Smooth muscle cell (in vitro differentiated cells): ENCODE measurements at regions not wholly inside any gene's neighbourhood (a gene's known extent, or its start where the extent isn't known, plus 50 kb on each side); places are given as distances from the start of the nearest gene placed in this dataset.

ENCODE experiments used
- DNase-seq: peaks from one replicate; lab custom pipeline; 2025; ENCODE audit not compliant: unreplicated experiment; lab: John Stamatoyannopoulos, UW
- H2AFZ ChIP-seq: fragments of 200-600 bp; sonication (generic); 2 replicates; pipeline ENCODE4 v1.6.0; 2016; ENCODE audit warnings: antibody characterized with exemption, low read depth, mild to moderate bottlenecking
- H3F3A ChIP-seq: fragments of 200-600 bp; sonication (generic); 2 replicates; pipeline ENCODE4 v1.6.0; 2017; ENCODE audit warnings: antibody characterized with exemption, low read depth
- H3K27ac ChIP-seq: fragments of 200-600 bp; sonication (generic); 2 replicates; pipeline ENCODE4 v1.5.1; 2016; ENCODE audit warnings: low read depth, mild to moderate bottlenecking
- H3K27me3 ChIP-seq: fragments of 200-600 bp; sonication (generic); 2 replicates; pipeline ENCODE4 v1.6.1; 2016; ENCODE audit warnings: low read depth, mild to moderate bottlenecking
- H3K36me3 ChIP-seq: fragments of 200-600 bp; sonication (generic); 2 replicates; pipeline ENCODE4 v1.5.1; 2016; ENCODE audit warnings: low read depth
- H3K4me1 ChIP-seq: fragments of 200-600 bp; sonication (generic); 2 replicates; pipeline ENCODE4 v1.5.1; 2016; ENCODE audit warnings: low read depth
- H3K4me2 ChIP-seq: fragments of 200-600 bp; sonication (generic); 2 replicates; pipeline ENCODE4 v1.6.0; 2016; ENCODE audit warnings: mild to moderate bottlenecking
- H3K4me3 ChIP-seq: fragments of 200-600 bp; sonication (generic); 2 replicates; pipeline ENCODE4 v1.5.1; 2016; ENCODE audit warnings: mild to moderate bottlenecking
- H3K79me2 ChIP-seq: fragments of 200-600 bp; sonication (generic); 2 replicates; pipeline ENCODE4 v1.6.0; 2016; ENCODE audit warnings: low read depth, mild to moderate bottlenecking
- H3K9ac ChIP-seq: fragments of 200-600 bp; sonication (generic); 2 replicates; pipeline ENCODE4 v1.6.0; 2016; ENCODE audit warnings: low read depth
- H3K9me3 ChIP-seq: fragments of 200-600 bp; sonication (generic); replicated peaks from 2 replicates; pipeline ENCODE4 v1.5.1; 2016; ENCODE audit warnings: low read depth
- H4K20me1 ChIP-seq: fragments of 200-600 bp; sonication (generic); 2 replicates; pipeline ENCODE4 v1.6.0; 2016; ENCODE audit warnings: low read depth
- CTCF ChIP-seq: fragments of 200-600 bp; sonication (generic); IDR thresholded peaks from 2 replicates; pipeline ENCODE4 v1.5.1; 2017; ENCODE audit warnings: borderline replicate concordance, mild to moderate bottlenecking, antibody characterized with exemption; ENCODE audit not compliant: insufficient read depth, poor library complexity, severe bottlenecking
- WGBS: methylation state at CpG from one replicate; pipeline ENCODE4 v1.1.7; 2016; ENCODE audit warnings: low lambda C conversion rate; 5-methylcytosine and 5-hydroxymethylcytosine counted together

DNA sequence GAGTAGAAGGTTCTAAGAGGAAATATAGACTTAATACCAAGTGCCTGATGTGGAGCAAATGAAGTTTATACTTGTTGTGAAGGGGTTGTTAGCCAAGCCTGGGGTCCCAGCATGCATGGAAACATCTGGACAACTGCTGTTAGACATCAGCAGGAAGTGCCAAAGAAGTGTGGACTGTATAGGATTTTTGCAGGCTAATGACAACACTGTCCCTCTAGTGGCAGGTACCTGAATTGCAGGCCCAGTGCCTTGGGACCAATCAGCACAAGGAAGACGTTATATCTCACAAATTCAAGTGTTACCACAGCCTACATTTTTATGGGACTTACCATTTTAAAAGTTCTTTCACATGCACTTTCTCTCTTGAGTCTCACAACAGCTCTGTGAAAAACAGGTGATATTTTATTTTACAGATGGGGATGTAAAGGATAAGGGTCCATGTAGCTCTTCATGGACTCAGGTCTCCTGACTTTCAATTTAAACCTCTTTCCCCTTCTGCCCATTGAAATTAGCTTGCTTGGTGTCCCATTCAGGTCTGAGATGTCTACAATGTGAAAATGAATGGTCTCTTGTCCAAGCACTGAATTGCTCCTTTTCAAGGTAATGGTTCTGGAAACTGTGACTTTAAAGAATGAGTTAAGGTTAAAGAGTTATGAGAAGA is 89.0 kb upstream of the MAP1B start:
- no peaks in the 10 kb centered on the region for H4K20me1 ChIP-seq
- no peaks in the 10 kb centered on the region for H3F3A ChIP-seq
- no peak for DNase-seq
- peaks cover 12% of the 10 kb centered on the region for H3K4me1 ChIP-seq
- H3K79me2 ChIP-seq = no peaks in the 10 kb centered on the region
- no peak overlapping the region for H3K4me3 ChIP-seq
- H3K9ac ChIP-seq = no peak overlapping the region
- H3K36me3 ChIP-seq = no peaks in the 10 kb centered on the region
- H3K27me3 ChIP-seq = no peaks in the 10 kb centered on the region
- no peaks in the 10 kb centered on the region for H3K9me3 ChIP-seq
- no peak overlapping the region for H3K4me2 ChIP-seq
- 41% methylated on average over 1 of the region's 1 CpG for WGBS
- TF ChIP-seq CTCF = peak; percentile 87
- H2AFZ ChIP-seq = no peak overlapping the region
- no peak overlapping the region for H3K27ac ChIP-seq

DNA sequence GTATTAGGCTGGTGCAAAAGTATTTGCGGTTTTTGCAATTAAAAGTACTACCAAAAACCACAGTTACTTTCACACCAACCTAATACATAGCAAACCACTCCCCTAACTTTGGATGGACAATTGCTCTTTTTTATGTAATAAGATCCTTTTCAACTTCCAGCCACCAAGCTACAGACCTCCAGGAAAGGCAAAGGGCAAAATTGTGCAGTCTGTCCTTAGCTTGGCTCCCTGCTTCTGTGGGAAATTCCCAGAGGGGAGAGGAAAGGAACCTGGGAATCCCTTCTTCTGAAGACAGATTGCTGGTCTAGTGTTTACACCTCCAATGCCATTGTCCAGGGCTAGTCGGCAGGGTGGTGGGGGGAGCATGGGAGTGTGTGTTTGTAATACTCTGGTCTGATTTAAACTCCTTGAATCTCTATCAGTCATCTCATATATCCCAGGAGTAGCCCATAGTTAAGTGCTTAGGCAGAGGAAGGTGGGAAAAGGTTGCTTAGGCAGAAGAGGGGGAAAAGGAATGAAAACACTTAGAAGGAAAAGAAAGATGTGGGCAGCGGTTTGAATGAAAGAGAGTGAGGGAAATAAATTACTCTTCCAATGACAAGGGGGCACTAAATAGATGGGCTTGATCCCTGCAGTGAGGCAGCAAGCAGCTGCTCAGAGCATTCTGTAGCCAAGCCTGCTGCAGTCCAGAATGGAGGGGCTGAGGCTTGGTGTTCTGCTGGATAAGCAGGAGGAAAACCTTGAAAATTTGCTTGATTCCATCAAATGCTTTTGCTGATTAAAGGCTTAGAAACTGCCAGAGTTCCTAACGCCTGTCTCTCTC is 86.9 kb upstream of the MAP1B start:
- Histone ChIP-seq H4K20me1 (no peaks in the 10 kb centered on the region), H2AFZ (no peak overlapping the region), H3K79me2 (no peaks in the 10 kb centered on the region), H3K9me3 (no peaks in the 10 kb centered on the region), H3K9ac (no peak overlapping the region), H3K4me1 (no peaks in the 10 kb centered on the region), H3K27me3 (no peaks in the 10 kb centered on the region), H3K4me2 (no peak overlapping the region), H3K4me3 (no peak overlapping the region), H3F3A (no peaks in the 10 kb centered on the region), H3K36me3 (no peaks in the 10 kb centered on the region), H3K27ac (no peak overlapping the region)
- TF ChIP-seq CTCF = no peak
- DNase-seq = no peak
- WGBS = 73% methylated on average over 4 of the region's 4 CpGs

DNA sequence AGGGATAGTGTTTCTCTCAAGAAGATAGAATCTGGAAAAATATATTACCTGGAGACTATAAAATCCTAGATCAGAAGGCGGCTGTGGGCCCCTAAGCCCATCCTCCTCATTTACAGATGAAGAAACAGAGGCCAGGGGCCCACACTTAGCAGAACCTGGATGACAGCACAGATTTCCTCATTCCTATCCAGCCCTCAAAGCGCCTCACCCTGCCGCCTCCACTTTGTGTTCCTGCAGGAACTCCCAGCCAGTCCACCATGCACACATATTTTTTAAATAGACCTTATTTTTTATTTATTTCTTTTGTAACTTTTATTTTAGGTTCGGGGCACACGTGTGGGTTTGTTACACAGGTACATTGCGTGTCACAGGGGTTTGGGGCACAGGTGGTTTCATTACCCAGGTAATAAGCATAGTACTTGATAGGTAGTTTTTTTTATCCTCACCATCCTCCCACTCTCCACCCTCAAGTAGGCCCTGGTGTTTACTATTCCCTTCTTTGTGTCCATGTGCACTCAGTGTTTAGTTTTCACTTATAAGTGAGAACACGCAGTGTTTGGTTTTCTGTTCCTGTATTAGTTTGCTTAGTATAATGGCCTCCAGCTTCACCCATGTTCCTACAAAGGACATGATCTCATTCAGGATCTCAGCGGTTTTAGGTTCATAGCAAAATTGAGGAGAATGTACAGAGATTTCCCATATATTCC is 85.5 kb upstream of the MAP1B start:
- Histone ChIP-seq H3K4me2 (no peak overlapping the region), H3K27ac (no peak overlapping the region), H3K4me1 (no peaks in the 10 kb centered on the region), H2AFZ (no peak overlapping the region), H4K20me1 (no peaks in the 10 kb centered on the region), H3F3A (no peaks in the 10 kb centered on the region), H3K27me3 (no peaks in the 10 kb centered on the region), H3K9me3 (no peaks in the 10 kb centered on the region), H3K36me3 (no peaks in the 10 kb centered on the region), H3K79me2 (no peaks in the 10 kb centered on the region), H3K9ac (no peak overlapping the region), H3K4me3 (no peak overlapping the region)
- WGBS = 96% methylated on average over 8 of the region's 8 CpGs
- TF ChIP-seq CTCF = no peak
- no peak for DNase-seq
